B cell (primary cell): ENCODE measurements at regions not wholly inside any gene's neighbourhood (a gene's known extent, or its start where the extent isn't known, plus 50 kb on each side); places are given as distances from the start of the nearest gene placed in this dataset.

ENCODE experiments used
- ATAC-seq: fragments of 200-7000 bp; cut with Tn5 transposase; one replicate; pipeline ENCODE4 v1.10.0; 2021; ENCODE audit warnings: low read depth, mild to moderate bottlenecking, moderate number of reproducible peaks, moderate library complexity
- CTCF ChIA-PET: fragments of 350-600 bp; sonication (Branson Sonifier 250); formaldehyde crosslinking; loops from one replicate; lab custom pipeline; 2021; ENCODE audit warnings: antibody characterized with exemption, inconsistent platforms; lab: Charles Lee
- POLR2A ChIA-PET: fragments of 350-600 bp; sonication (Branson Sonifier 250); formaldehyde crosslinking; loops from one replicate; lab custom pipeline; 2021; ENCODE audit warnings: antibody characterized with exemption; lab: Charles Lee
- DNase-seq: peaks from one replicate; pipeline ENCODE4 v3.0.0; 2013
- H2AFZ ChIP-seq: 2 replicates; pipeline ENCODE4 v1.6.1; 2012; ENCODE audit warnings: mild to moderate bottlenecking, low read depth, low read length; ENCODE audit not compliant: insufficient read depth, poor library complexity, severe bottlenecking
- H3K27ac ChIP-seq, 2 donors: 1 replicate in 1 of 2; 2 replicates in 1 of 2; pipeline ENCODE4 v1.5.1; 2012 to 2013; ENCODE audit warnings: low read length in 2 of 2, mild to moderate bottlenecking in 2 of 2, moderate library complexity in 1 of 2
- H3K27me3 ChIP-seq, 4 experiments: fragments of 200-600 bp in 1 of 4; sonication (generic) in 1 of 4; replicated peaks in 1 of 4; 1 replicate in 2 of 4; 2 replicates in 2 of 4; pipeline versions ENCODE4 v1.6.1 to v1.7.0; 2013 to 2016; ENCODE audit warnings: low read length in 3 of 4, mild to moderate bottlenecking in 2 of 4, mixed read lengths in 1 of 4, moderate library complexity in 1 of 4; ENCODE audit not compliant: insufficient read depth in 4 of 4, control insufficient read depth in 3 of 4; ENCODE audit errors: control extremely low read depth in 1 of 4
- H3K36me3 ChIP-seq, 2 experiments: replicated peaks in 1 of 2; 1 replicate in 1 of 2; 2 replicates in 1 of 2; pipeline versions ENCODE4 v1.6.1 to v1.7.1; 2013; ENCODE audit warnings: low read length in 1 of 2; ENCODE audit not compliant: insufficient read depth in 2 of 2, control insufficient read depth in 1 of 2; ENCODE audit errors: control extremely low read depth in 1 of 2, extremely low read depth in 1 of 2
- H3K4me1 ChIP-seq, 2 donors: fragments of 200-600 bp in 1 of 2; sonication (generic) in 1 of 2; 1 replicate in 1 of 2; 2 replicates in 1 of 2; pipeline versions ENCODE4 v1.5.1 to v1.6.1; 2013 to 2017; ENCODE audit warnings: low read length in 2 of 2; ENCODE audit not compliant: control insufficient read depth in 2 of 2, insufficient read depth in 2 of 2
- H3K4me2 ChIP-seq: replicated peaks from 2 replicates; pipeline ENCODE3; 2012; ENCODE audit warnings: mild to moderate bottlenecking, low read depth, low read length; ENCODE audit not compliant: poor library complexity, severe bottlenecking
- H3K4me3 ChIP-seq, 5 experiments: fragments of 200-600 bp in 1 of 5; sonication (generic) in 1 of 5; 1 replicate in 3 of 5; 2 replicates in 2 of 5; pipeline versions ENCODE4 v1.5.1 to v1.7.0; 2011 to 2016; ENCODE audit warnings: low read length in 4 of 5, mild to moderate bottlenecking in 4 of 5, low read depth in 2 of 5, control low read depth in 1 of 5, moderate library complexity in 1 of 5; ENCODE audit not compliant: insufficient read depth in 1 of 5; ENCODE audit errors: control extremely low read depth in 1 of 5, extremely low read depth in 1 of 5
- H3K79me2 ChIP-seq: fragments of 200-600 bp; sonication (generic); one replicate; pipeline ENCODE4 v1.6.0; 2016; ENCODE audit warnings: low read length; ENCODE audit not compliant: control insufficient read depth, insufficient read depth
- H3K9ac ChIP-seq: fragments of 200-600 bp; sonication (generic); 2 replicates; pipeline ENCODE4 v1.6.1; 2017; ENCODE audit warnings: mild to moderate bottlenecking, low read length, moderate library complexity
- H3K9me3 ChIP-seq, 3 donors: one replicate each; pipeline versions ENCODE4 v1.6.1 to v1.7.1; 2013; ENCODE audit warnings: low read length in 2 of 3; ENCODE audit not compliant: control insufficient read depth in 2 of 3, insufficient read depth in 1 of 3; ENCODE audit errors: control extremely low read depth in 1 of 3
- H4K20me1 ChIP-seq: 2 replicates; pipeline ENCODE4 v1.6.0; 2012; ENCODE audit warnings: mild to moderate bottlenecking, low read length; ENCODE audit not compliant: insufficient read depth, control insufficient read depth, poor library complexity, severe bottlenecking
- H3K27ac Mint-ChIP-seq: one replicate; pipeline ENCODE4 v1.8.0; 2021; ENCODE audit warnings: mixed read lengths
- H3K27me3 Mint-ChIP-seq: one replicate; pipeline ENCODE4 v1.8.0; 2021; ENCODE audit warnings: mixed read lengths
- H3K4me1 Mint-ChIP-seq: one replicate; pipeline ENCODE4 v1.8.0; 2021; ENCODE audit warnings: mixed read lengths
- H3K4me3 Mint-ChIP-seq: one replicate; pipeline ENCODE4 v1.8.0; 2021; ENCODE audit warnings: mixed read lengths
- H3K9me3 Mint-ChIP-seq: one replicate; pipeline ENCODE4 v1.8.0; 2022; ENCODE audit warnings: mixed read lengths; ENCODE audit not compliant: insufficient read depth
- EZH2 ChIP-seq: IDR thresholded peaks from 2 replicates; pipeline ENCODE4 v1.6.1; 2012; ENCODE audit warnings: borderline replicate concordance, low read depth, mild to moderate bottlenecking, moderate library complexity, low read length; ENCODE audit not compliant: insufficient read depth, poor library complexity, severe bottlenecking
- WGBS: methylation state at CpG from one replicate; pipeline ENCODE4 v1.1.5; 2013; ENCODE audit warnings: missing lambda C conversion rate; ENCODE audit not compliant: insufficient coverage; 5-methylcytosine and 5-hydroxymethylcytosine counted together
- intact Hi-C: fragments of 100-400 bp; cut with micrococcal nuclease; formaldehyde crosslinking; loops from one replicate; pipeline ENCODE4 v1.10.0; 2022
- TF ChIP-seq, protein P1 (sequence below): fragments of 200-600 bp; IDR thresholded peaks from one replicate; pipeline ENCODE4 v1.8.0; 2022; ENCODE audit warnings: antibody characterized with exemption, mild to moderate bottlenecking

DNA sequence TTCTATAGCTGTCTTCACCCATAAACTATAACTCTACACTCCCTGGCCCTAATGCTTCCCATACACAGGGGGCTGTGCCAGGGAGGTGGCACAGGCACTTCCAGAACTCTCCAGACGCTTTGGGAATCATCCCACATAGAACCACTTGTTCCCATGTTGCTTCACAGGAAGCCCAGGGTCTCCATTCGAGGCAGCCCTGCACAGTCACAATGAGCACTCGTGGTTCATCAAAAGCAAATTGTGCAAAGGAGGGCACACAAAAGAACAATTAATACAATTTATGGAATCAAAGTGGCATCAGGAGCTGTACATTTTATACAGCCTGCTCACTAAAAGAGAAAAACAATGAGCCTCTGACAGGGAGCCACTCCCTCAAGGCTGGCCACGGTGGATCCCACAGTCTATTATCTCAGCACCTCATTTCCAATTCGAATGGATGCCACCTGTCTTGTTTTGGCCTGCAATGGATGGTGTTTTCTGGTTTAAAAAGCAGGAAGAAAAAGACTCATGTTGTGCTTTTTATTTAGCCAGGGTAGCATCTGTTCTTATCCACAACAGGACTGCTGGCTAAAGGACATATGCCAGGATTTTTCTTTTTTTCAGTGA, 354.8 kb downstream of the ENC1 start:
- H3K4me1 ChIP-seq, result no peaks in the 10 kb centered on the region
- H3K4me1 Mint-ChIP-seq, result no peaks in the 10 kb centered on the region

DNA sequence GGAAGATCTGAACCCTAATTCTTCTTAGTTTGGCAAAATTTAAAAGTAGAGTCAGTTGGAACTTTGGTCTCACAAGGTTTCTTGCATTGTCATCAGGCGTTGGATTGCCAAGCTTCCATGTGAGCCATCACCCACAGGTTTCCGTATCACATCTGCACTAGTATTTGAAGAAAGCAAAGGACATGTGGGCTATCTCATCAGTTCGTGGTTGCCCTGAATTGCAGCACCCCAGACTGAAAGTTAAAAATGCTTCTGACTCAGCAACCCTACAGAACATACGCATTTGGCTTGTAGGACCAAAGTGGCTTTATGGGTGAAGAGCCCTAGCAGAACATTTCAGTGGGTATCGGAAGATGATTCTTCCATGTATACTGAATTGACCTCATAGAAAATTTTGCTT, 358.0 kb downstream of the ENC1 start:
- no peak overlapping the region for H3K27ac Mint-ChIP-seq
- no peaks in the 10 kb centered on the region for H4K20me1 ChIP-seq
- no peak overlapping the region for H2AFZ ChIP-seq
- H3K9me3 ChIP-seq, result no peaks in the 10 kb centered on the region
- H3K4me2 ChIP-seq, result no peak overlapping the region
- H3K27ac ChIP-seq, result no peak overlapping the region
- ATAC-seq, result no peak
- no peak overlapping the region for H3K4me3 ChIP-seq
- H3K4me3 Mint-ChIP-seq, result no peak overlapping the region
- WGBS, result 50% methylated on average over 2 of the region's 5 CpGs
- ChIA-PET CTCF (no interaction called here), POLR2A (no interaction called here)
- intact Hi-C loops, result no loop called here
- no peak overlapping the region for H3K9ac ChIP-seq
- no peak for DNase-seq
- peaks cover 15% of the 10 kb centered on the region for H3K27me3 Mint-ChIP-seq
- H3K4me1 Mint-ChIP-seq, result no peaks in the 10 kb centered on the region
- H3K27me3 ChIP-seq, result no peaks in the 10 kb centered on the region
- no peaks in the 10 kb centered on the region for H3K4me1 ChIP-seq
- H3K9me3 Mint-ChIP-seq, result no peaks in the 10 kb centered on the region
- TF ChIP-seq EZH2, result no peak
- TF ChIP-seq, protein P1, sequence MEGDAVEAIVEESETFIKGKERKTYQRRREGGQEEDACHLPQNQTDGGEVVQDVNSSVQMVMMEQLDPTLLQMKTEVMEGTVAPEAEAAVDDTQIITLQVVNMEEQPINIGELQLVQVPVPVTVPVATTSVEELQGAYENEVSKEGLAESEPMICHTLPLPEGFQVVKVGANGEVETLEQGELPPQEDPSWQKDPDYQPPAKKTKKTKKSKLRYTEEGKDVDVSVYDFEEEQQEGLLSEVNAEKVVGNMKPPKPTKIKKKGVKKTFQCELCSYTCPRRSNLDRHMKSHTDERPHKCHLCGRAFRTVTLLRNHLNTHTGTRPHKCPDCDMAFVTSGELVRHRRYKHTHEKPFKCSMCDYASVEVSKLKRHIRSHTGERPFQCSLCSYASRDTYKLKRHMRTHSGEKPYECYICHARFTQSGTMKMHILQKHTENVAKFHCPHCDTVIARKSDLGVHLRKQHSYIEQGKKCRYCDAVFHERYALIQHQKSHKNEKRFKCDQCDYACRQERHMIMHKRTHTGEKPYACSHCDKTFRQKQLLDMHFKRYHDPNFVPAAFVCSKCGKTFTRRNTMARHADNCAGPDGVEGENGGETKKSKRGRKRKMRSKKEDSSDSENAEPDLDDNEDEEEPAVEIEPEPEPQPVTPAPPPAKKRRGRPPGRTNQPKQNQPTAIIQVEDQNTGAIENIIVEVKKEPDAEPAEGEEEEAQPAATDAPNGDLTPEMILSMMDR, result no peak
- no peaks in the 10 kb centered on the region for H3K79me2 ChIP-seq
- no peaks in the 10 kb centered on the region for H3K36me3 ChIP-seq

More for the DNA sequence above, 354.8 kb downstream of the ENC1 start:
- Histone ChIP-seq H3K9me3 (no peaks in the 10 kb centered on the region), H3K27me3 (no peaks in the 10 kb centered on the region), H3K4me3 (no peak overlapping the region), H2AFZ (no peak overlapping the region), H3K4me2 (no peak overlapping the region), H3K9ac (no peak overlapping the region), H3K27ac (no peak overlapping the region), H3K79me2 (no peaks in the 10 kb centered on the region), H3K36me3 (no peaks in the 10 kb centered on the region), H4K20me1 (no peaks in the 10 kb centered on the region)
- Mint-ChIP-seq H3K9me3 (no peaks in the 10 kb centered on the region), H3K4me3 (no peak overlapping the region), H3K27ac (no peak overlapping the region), H3K27me3 (peaks cover 25% of the 10 kb centered on the region)
- DNase-seq, result no peak
- WGBS, result 60% methylated on average over 3 of the region's 5 CpGs
- ChIA-PET POLR2A (no interaction called here), CTCF (no interaction called here)
- intact Hi-C loops, result no loop called here
- ATAC-seq, result no peak
- no peak for TF ChIP-seq EZH2
- TF ChIP-seq, protein P1, result no peak
